ENCODE measurements at regions not wholly inside any gene's neighbourhood (a gene's known extent, or its start where the extent isn't known, plus 50 kb on each side); places are given as distances from the start of the nearest gene placed in this dataset. TPM values are rescaled to one million over a fixed set of nuclear protein-coding genes. Genes with fewer than 3 reads are reported as not detected.
"Not testable (repeated sequence)": the region's sequence is repeated elsewhere in the genome, so short reads cannot be mapped to it uniquely, and the experiment has no call there.

- H3K9me3 ChIP-seq (replicated peaks; ENCODE audit: control insufficient read depth, insufficient read depth, low read length); in situ Hi-C loops (cut with MboI); BruUV-seq (replicated peaks); DNase-seq (ENCODE audit: low read depth, low spot score); H3K9ac ChIP-seq (ENCODE audit: control insufficient read depth, insufficient read depth, low read length); SMC1A ChIA-PET (ENCODE audit: uncharacterized antibody, unreplicated experiment); POLR2A ChIA-PET; H3K79me2 ChIP-seq (ENCODE audit: control insufficient read depth, insufficient read depth, low read length); H4K20me1 ChIP-seq (ENCODE audit: control insufficient read depth, insufficient read depth); H2AFZ ChIP-seq (ENCODE audit: control insufficient read depth, low read depth, low read length); FAIRE-seq; RAD21 ChIA-PET (ENCODE audit: unreplicated experiment); H3K4me2 ChIP-seq (ENCODE audit: control insufficient read depth, insufficient read depth); H3K27me3 ChIP-seq (replicated peaks in 1 of 2; ENCODE audit: control insufficient read depth in 2 of 2, insufficient read depth in 2 of 2, low read length in 1 of 2); H3K4me3 ChIP-seq; intact Hi-C loops (cut with micrococcal nuclease; ENCODE audit: unreplicated experiment); H3K27ac ChIP-seq (ENCODE audit: control insufficient read depth, insufficient read depth); H3K4me1 ChIP-seq (ENCODE audit: control insufficient read depth, insufficient read depth, low read length); H3K36me3 ChIP-seq (ENCODE audit: control insufficient read depth in 2 of 2, insufficient read depth in 2 of 2, low read length in 1 of 2); CTCF ChIA-PET; ATAC-seq: not testable (repeated sequence)
- 71% methylated on average over 18 of the region's 53 CpGs for WGBS (ENCODE audit: insufficient coverage, insufficient replicate concordance, low lambda C conversion rate, missing lambda C conversion rate)
These were observed 75.4 kb downstream of the LAT start for GRCh38 chr16:29060022-29060810.

- H2AFZ ChIP-seq (ENCODE audit: control insufficient read depth, low read depth, low read length); FAIRE-seq; H3K9me3 ChIP-seq (replicated peaks; ENCODE audit: control insufficient read depth, insufficient read depth, low read length); H3K27ac ChIP-seq (ENCODE audit: control insufficient read depth, insufficient read depth); H3K4me3 ChIP-seq; BruUV-seq (replicated peaks); H3K36me3 ChIP-seq (ENCODE audit: control insufficient read depth in 2 of 2, insufficient read depth in 2 of 2, low read length in 1 of 2); POLR2A ChIA-PET; DNase-seq (ENCODE audit: low read depth, low spot score); H3K9ac ChIP-seq (ENCODE audit: control insufficient read depth, insufficient read depth, low read length); H3K4me1 ChIP-seq (ENCODE audit: control insufficient read depth, insufficient read depth, low read length); H3K79me2 ChIP-seq (ENCODE audit: control insufficient read depth, insufficient read depth, low read length); SMC1A ChIA-PET (ENCODE audit: uncharacterized antibody, unreplicated experiment); H4K20me1 ChIP-seq (ENCODE audit: control insufficient read depth, insufficient read depth); intact Hi-C loops (cut with micrococcal nuclease; ENCODE audit: unreplicated experiment); in situ Hi-C loops (cut with MboI); ATAC-seq; RAD21 ChIA-PET (ENCODE audit: unreplicated experiment); H3K27me3 ChIP-seq (replicated peaks in 1 of 2; ENCODE audit: control insufficient read depth in 2 of 2, insufficient read depth in 2 of 2, low read length in 1 of 2); H3K4me2 ChIP-seq (ENCODE audit: control insufficient read depth, insufficient read depth); CTCF ChIA-PET: not testable (repeated sequence)
- WGBS (ENCODE audit: insufficient coverage, insufficient replicate concordance, low lambda C conversion rate, missing lambda C conversion rate): no CpG with 5 or more reads among the region's 5 CpGs
These were observed 74.7 kb downstream of the LAT start for GRCh38 chr16:29059575-29059974.

Small RNAs in the stretch of these regions (small RNA-seq; reads per million reads assigned to genes)
- not detected for gene AC025279.1
- gene SNX29P2: not detected

Measured in GM12878 (cell line).